MG63 (cell line): ENCODE measurements at regions not wholly inside any gene's neighbourhood (a gene's known extent, or its start where the extent isn't known, plus 50 kb on each side); places are given as distances from the start of the nearest gene placed in this dataset.

ENCODE experiments used
- DNase-seq: peaks from one replicate; pipeline ENCODE4 v3.0.0-alpha.2; 2020
- H3K27me3 ChIP-seq: fragments of 250-450 bp; sonication (Bioruptor Pico); 2 replicates; pipeline ENCODE4 v1.5.1; 2020; ENCODE audit warnings: mild to moderate bottlenecking, moderate library complexity
- H3K36me3 ChIP-seq: fragments of 250-450 bp; sonication (Bioruptor Pico); 2 replicates; pipeline ENCODE4 v1.5.1; 2020; ENCODE audit warnings: mild to moderate bottlenecking, moderate library complexity
- H3K4me3 ChIP-seq: fragments of 250-450 bp; sonication (Bioruptor Pico); 2 replicates; pipeline ENCODE4 v1.5.1; 2020; ENCODE audit warnings: mild to moderate bottlenecking, moderate library complexity
- H3K9me3 ChIP-seq: fragments of 250-450 bp; sonication (Bioruptor Pico); 2 replicates; pipeline ENCODE4 v1.5.1; 2020; ENCODE audit warnings: mild to moderate bottlenecking, moderate library complexity

- H3K36me3 ChIP-seq, result no peaks in the 10 kb centered on the region
- no peak overlapping the region for H3K4me3 ChIP-seq
- H3K27me3 ChIP-seq, result no peaks in the 10 kb centered on the region
- no peaks in the 10 kb centered on the region for H3K9me3 ChIP-seq
- DNase-seq, result no peak
Observed at GRCh38 chr2:47232738-47233415, 56.6 kb upstream of the CALM2 start.

GRCh38 chr2:47230418-47230817, 54.1 kb upstream of the CALM2 start:
- Histone ChIP-seq H3K27me3 (no peaks in the 10 kb centered on the region), H3K36me3 (no peaks in the 10 kb centered on the region), H3K4me3 (no peak overlapping the region), H3K9me3 (no peaks in the 10 kb centered on the region)
- DNase-seq, result peak; percentile 38

GRCh38 chr2:47227532-47228279, 51.4 kb upstream of the CALM2 start:
- Histone ChIP-seq H3K27me3 (no peaks in the 10 kb centered on the region), H3K9me3 (no peaks in the 10 kb centered on the region), H3K4me3 (no peak overlapping the region), H3K36me3 (no peaks in the 10 kb centered on the region)
- DNase-seq, result no peak

GRCh38 chr2:47226923-47227220, 50.6 kb upstream of the CALM2 start:
- DNase-seq, result no peak
- Histone ChIP-seq H3K36me3 (no peaks in the 10 kb centered on the region), H3K9me3 (no peaks in the 10 kb centered on the region), H3K4me3 (no peak overlapping the region), H3K27me3 (no peaks in the 10 kb centered on the region)

- Histone ChIP-seq H3K4me3 (no peak overlapping the region), H3K9me3 (no peaks in the 10 kb centered on the region), H3K36me3 (no peaks in the 10 kb centered on the region), H3K27me3 (no peaks in the 10 kb centered on the region)
- no peak for DNase-seq
Observed at GRCh38 chr2:47226132-47226922, 50.0 kb upstream of the CALM2 start.
